WTC11 (cell line): ENCODE measurements at regions not wholly inside any gene's neighbourhood (a gene's known extent, or its start where the extent isn't known, plus 50 kb on each side); places are given as distances from the start of the nearest gene placed in this dataset.
A peak's percentile ranks its signal among the peaks of the same experiment; 100 is the strongest.

Experiments used
- ATAC-seq: fragments of 200-7000 bp; cut with Tn5 transposase; 2 replicates; pipeline ENCODE4 v1.10.0; 2021; ENCODE audit warnings: mild to moderate bottlenecking, moderate library complexity
- CTCF ChIA-PET: fragments of 300-600 bp; sonication (Branson Sonifier 250); formaldehyde crosslinking; loops from one replicate; lab custom pipeline; 2021; ENCODE audit warnings: antibody characterized with exemption; lab: Charles Lee
- POLR2A ChIA-PET: fragments of 350-600 bp; sonication (Branson Sonifier 250); formaldehyde crosslinking; loops from one replicate; lab custom pipeline; 2021; ENCODE audit warnings: antibody characterized with exemption; lab: Charles Lee
- DNase-seq: peaks from one replicate; pipeline ENCODE4 v3.0.0; 2021; ENCODE audit warnings: low spot score
- H3K27ac Mint-ChIP-seq: 2 replicates; pipeline ENCODE4 v1.8.0; 2021; ENCODE audit warnings: mixed read lengths
- H3K27me3 Mint-ChIP-seq: 2 replicates; pipeline ENCODE4 v1.8.0; 2021; ENCODE audit warnings: low read depth, mild to moderate bottlenecking, moderate library complexity, mixed read lengths
- H3K36me3 Mint-ChIP-seq: 2 replicates; pipeline ENCODE4 v1.8.0; 2021; ENCODE audit warnings: mixed read lengths
- H3K4me1 Mint-ChIP-seq: 2 replicates; pipeline ENCODE4 v1.8.0; 2022; ENCODE audit warnings: mixed read lengths
- H3K4me3 Mint-ChIP-seq: 2 replicates; pipeline ENCODE4 v1.8.0; 2021; ENCODE audit warnings: mild to moderate bottlenecking, moderate library complexity, mixed read lengths
- H3K9me3 Mint-ChIP-seq: 2 replicates; pipeline ENCODE4 v1.8.0; 2021; ENCODE audit warnings: mixed read lengths
- CBFB ChIP-seq: sonication (generic); formaldehyde crosslinking; IDR thresholded peaks from 2 replicates; pipeline ENCODE4 v1.8.1; 2022; ENCODE audit warnings: mild to moderate bottlenecking, low read depth, missing genetic modification reagents
- FOXK1 ChIP-seq: sonication (generic); formaldehyde crosslinking; IDR thresholded peaks from 2 replicates; pipeline ENCODE4 v1.8.0; 2022; ENCODE audit warnings: mild to moderate bottlenecking, moderate library complexity, missing genetic modification reagents
- FOXP1 ChIP-seq: sonication (generic); formaldehyde crosslinking; IDR thresholded peaks from 2 replicates; pipeline ENCODE4 v1.8.0; 2022; ENCODE audit warnings: missing genetic modification reagents, mild to moderate bottlenecking, moderate library complexity, borderline replicate concordance
- GRHL2 ChIP-seq: fragments of 250-450 bp; sonication (Bioruptor Pico); IDR thresholded peaks from 2 replicates; pipeline ENCODE4 v1.8.0; 2022; ENCODE audit warnings: mild to moderate bottlenecking, moderate library complexity; ENCODE audit not compliant: insufficient replicate concordance, severe bottlenecking
- JAZF1 ChIP-seq: fragments of 250-450 bp; sonication (Bioruptor Pico); IDR thresholded peaks from 2 replicates; pipeline ENCODE4 v1.9.0; 2021; ENCODE audit warnings: moderate library complexity, mild to moderate bottlenecking, inconsistent platforms
- NFE2L1 ChIP-seq: sonication (generic); formaldehyde crosslinking; IDR thresholded peaks from 2 replicates; pipeline ENCODE4 v1.8.1; 2023; ENCODE audit warnings: missing genetic modification reagents
- TCF7 ChIP-seq: sonication (generic); formaldehyde crosslinking; IDR thresholded peaks from 2 replicates; pipeline ENCODE4 v1.8.0; 2022; ENCODE audit warnings: mild to moderate bottlenecking, low read depth, missing genetic modification reagents, moderate library complexity
- ZNF423 ChIP-seq: fragments of 250-450 bp; sonication (Bioruptor Pico); IDR thresholded peaks from 2 replicates; pipeline ENCODE4 v2.1.2; 2022; ENCODE audit warnings: mild to moderate bottlenecking, moderate library complexity
- TF ChIP-seq, protein P1 (sequence below): fragments of 250-450 bp; sonication (Bioruptor Pico); IDR thresholded peaks from 2 replicates; pipeline ENCODE4 v1.8.0; 2021; ENCODE audit warnings: mild to moderate bottlenecking
- TF ChIP-seq, protein P2 (sequence below): sonication (generic); formaldehyde crosslinking; IDR thresholded peaks from 2 replicates; pipeline ENCODE4 v1.8.0; 2023; ENCODE audit warnings: missing genetic modification reagents, mild to moderate bottlenecking, borderline replicate concordance
- TF ChIP-seq, protein P3 (sequence below): sonication (generic); formaldehyde crosslinking; IDR thresholded peaks from 2 replicates; pipeline ENCODE4 v1.8.0; 2022; ENCODE audit warnings: mild to moderate bottlenecking, missing genetic modification reagents
- TF ChIP-seq, protein P4 (sequence below): fragments of 250-450 bp; sonication (Bioruptor Pico); IDR thresholded peaks from 2 replicates; pipeline ENCODE4 v1.9.0; 2021; ENCODE audit warnings: mild to moderate bottlenecking
- TF ChIP-seq, protein P5 (sequence below): sonication (generic); formaldehyde crosslinking; IDR thresholded peaks from 2 replicates; pipeline ENCODE4 v1.8.0; 2022; ENCODE audit warnings: mild to moderate bottlenecking, missing genetic modification reagents
- TF ChIP-seq, protein P6 (sequence below): sonication (generic); formaldehyde crosslinking; IDR thresholded peaks from 2 replicates; pipeline ENCODE4 v1.8.1; 2023; ENCODE audit warnings: mild to moderate bottlenecking, missing genetic modification reagents
- TF ChIP-seq, protein P7 (sequence below): sonication (generic); formaldehyde crosslinking; IDR thresholded peaks from 2 replicates; pipeline ENCODE4 v1.8.1; 2023; ENCODE audit warnings: mild to moderate bottlenecking, missing genetic modification reagents, moderate library complexity
- TF ChIP-seq, protein P8 (sequence below): fragments of 250-450 bp; sonication (Bioruptor Pico); IDR thresholded peaks from 2 replicates; pipeline ENCODE4 v2.1.2; 2022; ENCODE audit warnings: mild to moderate bottlenecking, moderate library complexity
- TF ChIP-seq, protein P9 (sequence below): fragments of 250-450 bp; sonication (Bioruptor Pico); IDR thresholded peaks from 2 replicates; pipeline ENCODE4 v1.9.0; 2021; ENCODE audit warnings: moderate library complexity, mild to moderate bottlenecking, inconsistent platforms, borderline replicate concordance
- TF ChIP-seq, protein P10 (sequence below): sonication (generic); formaldehyde crosslinking; IDR thresholded peaks from 2 replicates; pipeline ENCODE4 v1.8.0; 2023; ENCODE audit warnings: mild to moderate bottlenecking, missing genetic modification reagents

DNA sequence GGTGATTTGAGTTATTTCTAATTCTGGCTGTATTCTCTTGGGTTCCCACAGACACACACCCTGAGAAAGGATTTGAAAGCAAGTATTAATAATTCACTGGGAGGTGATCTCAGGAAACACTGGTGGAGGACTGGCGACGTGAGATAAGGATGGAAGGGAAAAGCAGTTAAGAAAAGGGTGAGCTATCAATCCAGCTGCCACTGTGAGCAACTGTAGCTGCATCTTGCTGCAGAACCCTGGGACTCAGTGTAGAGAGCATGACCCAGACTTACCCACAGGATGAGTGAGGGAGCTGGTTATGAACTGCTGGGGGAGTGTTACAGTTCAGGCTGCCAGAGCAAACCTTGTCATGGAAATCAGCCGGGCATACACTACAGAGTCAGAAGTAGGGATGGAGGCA, 71.9 kb downstream of the RESF1 start:
- Mint-ChIP-seq H3K27ac (no peak overlapping the region), H3K4me1 (peaks cover 46% of the 10 kb centered on the region), H3K27me3 (no peaks in the 10 kb centered on the region), H3K9me3 (no peaks in the 10 kb centered on the region), H3K4me3 (no peak overlapping the region), H3K36me3 (no peaks in the 10 kb centered on the region)
- CTCF ChIA-PET, result interaction anchor here (0.8 to 1.4 kb wide), 2 partner anchors 30 to 281 kb away, joined by 3 to 4 read pairs; no protein-coding TSS in a partner anchor
- ATAC-seq (peak; percentile 46; the same call in 1 of the 2 replicates), DNase-seq (no peak)
- POLR2A ChIA-PET, result no interaction called here
- TF ChIP-seq, protein P1, sequence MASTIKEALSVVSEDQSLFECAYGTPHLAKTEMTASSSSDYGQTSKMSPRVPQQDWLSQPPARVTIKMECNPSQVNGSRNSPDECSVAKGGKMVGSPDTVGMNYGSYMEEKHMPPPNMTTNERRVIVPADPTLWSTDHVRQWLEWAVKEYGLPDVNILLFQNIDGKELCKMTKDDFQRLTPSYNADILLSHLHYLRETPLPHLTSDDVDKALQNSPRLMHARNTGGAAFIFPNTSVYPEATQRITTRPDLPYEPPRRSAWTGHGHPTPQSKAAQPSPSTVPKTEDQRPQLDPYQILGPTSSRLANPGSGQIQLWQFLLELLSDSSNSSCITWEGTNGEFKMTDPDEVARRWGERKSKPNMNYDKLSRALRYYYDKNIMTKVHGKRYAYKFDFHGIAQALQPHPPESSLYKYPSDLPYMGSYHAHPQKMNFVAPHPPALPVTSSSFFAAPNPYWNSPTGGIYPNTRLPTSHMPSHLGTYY, result no peak
- TF ChIP-seq, protein P2, sequence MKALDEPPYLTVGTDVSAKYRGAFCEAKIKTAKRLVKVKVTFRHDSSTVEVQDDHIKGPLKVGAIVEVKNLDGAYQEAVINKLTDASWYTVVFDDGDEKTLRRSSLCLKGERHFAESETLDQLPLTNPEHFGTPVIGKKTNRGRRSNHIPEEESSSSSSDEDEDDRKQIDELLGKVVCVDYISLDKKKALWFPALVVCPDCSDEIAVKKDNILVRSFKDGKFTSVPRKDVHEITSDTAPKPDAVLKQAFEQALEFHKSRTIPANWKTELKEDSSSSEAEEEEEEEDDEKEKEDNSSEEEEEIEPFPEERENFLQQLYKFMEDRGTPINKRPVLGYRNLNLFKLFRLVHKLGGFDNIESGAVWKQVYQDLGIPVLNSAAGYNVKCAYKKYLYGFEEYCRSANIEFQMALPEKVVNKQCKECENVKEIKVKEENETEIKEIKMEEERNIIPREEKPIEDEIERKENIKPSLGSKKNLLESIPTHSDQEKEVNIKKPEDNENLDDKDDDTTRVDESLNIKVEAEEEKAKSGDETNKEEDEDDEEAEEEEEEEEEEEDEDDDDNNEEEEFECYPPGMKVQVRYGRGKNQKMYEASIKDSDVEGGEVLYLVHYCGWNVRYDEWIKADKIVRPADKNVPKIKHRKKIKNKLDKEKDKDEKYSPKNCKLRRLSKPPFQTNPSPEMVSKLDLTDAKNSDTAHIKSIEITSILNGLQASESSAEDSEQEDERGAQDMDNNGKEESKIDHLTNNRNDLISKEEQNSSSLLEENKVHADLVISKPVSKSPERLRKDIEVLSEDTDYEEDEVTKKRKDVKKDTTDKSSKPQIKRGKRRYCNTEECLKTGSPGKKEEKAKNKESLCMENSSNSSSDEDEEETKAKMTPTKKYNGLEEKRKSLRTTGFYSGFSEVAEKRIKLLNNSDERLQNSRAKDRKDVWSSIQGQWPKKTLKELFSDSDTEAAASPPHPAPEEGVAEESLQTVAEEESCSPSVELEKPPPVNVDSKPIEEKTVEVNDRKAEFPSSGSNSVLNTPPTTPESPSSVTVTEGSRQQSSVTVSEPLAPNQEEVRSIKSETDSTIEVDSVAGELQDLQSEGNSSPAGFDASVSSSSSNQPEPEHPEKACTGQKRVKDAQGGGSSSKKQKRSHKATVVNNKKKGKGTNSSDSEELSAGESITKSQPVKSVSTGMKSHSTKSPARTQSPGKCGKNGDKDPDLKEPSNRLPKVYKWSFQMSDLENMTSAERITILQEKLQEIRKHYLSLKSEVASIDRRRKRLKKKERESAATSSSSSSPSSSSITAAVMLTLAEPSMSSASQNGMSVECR, result no peak
- TF ChIP-seq, protein P3, sequence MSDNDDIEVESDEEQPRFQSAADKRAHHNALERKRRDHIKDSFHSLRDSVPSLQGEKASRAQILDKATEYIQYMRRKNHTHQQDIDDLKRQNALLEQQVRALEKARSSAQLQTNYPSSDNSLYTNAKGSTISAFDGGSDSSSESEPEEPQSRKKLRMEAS (CRISPR knock-in tag), result no peak
- TF ChIP-seq, protein P4, sequence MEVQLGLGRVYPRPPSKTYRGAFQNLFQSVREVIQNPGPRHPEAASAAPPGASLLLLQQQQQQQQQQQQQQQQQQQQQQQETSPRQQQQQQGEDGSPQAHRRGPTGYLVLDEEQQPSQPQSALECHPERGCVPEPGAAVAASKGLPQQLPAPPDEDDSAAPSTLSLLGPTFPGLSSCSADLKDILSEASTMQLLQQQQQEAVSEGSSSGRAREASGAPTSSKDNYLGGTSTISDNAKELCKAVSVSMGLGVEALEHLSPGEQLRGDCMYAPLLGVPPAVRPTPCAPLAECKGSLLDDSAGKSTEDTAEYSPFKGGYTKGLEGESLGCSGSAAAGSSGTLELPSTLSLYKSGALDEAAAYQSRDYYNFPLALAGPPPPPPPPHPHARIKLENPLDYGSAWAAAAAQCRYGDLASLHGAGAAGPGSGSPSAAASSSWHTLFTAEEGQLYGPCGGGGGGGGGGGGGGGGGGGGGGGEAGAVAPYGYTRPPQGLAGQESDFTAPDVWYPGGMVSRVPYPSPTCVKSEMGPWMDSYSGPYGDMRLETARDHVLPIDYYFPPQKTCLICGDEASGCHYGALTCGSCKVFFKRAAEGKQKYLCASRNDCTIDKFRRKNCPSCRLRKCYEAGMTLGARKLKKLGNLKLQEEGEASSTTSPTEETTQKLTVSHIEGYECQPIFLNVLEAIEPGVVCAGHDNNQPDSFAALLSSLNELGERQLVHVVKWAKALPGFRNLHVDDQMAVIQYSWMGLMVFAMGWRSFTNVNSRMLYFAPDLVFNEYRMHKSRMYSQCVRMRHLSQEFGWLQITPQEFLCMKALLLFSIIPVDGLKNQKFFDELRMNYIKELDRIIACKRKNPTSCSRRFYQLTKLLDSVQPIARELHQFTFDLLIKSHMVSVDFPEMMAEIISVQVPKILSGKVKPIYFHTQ, result no peak
- no peak for TF ChIP-seq FOXP1 (CRISPR knock-in tag)
- no peak for TF ChIP-seq NFE2L1
- no peak for TF ChIP-seq GRHL2 (CRISPR knock-in tag)
- TF ChIP-seq ZNF423 (CRISPR knock-in tag), result no peak
- TF ChIP-seq, protein P5, sequence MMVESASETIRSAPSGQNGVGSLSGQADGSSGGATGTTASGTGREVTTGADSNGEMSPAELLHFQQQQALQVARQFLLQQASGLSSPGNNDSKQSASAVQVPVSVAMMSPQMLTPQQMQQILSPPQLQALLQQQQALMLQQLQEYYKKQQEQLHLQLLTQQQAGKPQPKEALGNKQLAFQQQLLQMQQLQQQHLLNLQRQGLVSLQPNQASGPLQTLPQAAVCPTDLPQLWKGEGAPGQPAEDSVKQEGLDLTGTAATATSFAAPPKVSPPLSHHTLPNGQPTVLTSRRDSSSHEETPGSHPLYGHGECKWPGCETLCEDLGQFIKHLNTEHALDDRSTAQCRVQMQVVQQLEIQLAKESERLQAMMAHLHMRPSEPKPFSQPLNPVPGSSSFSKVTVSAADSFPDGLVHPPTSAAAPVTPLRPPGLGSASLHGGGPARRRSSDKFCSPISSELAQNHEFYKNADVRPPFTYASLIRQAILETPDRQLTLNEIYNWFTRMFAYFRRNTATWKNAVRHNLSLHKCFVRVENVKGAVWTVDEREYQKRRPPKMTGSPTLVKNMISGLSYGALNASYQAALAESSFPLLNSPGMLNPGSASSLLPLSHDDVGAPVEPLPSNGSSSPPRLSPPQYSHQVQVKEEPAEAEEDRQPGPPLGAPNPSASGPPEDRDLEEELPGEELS, result no peak
- TF ChIP-seq CBFB (CRISPR knock-in tag), result no peak
- no peak for TF ChIP-seq JAZF1 (CRISPR knock-in tag)
- TF ChIP-seq, protein P6, sequence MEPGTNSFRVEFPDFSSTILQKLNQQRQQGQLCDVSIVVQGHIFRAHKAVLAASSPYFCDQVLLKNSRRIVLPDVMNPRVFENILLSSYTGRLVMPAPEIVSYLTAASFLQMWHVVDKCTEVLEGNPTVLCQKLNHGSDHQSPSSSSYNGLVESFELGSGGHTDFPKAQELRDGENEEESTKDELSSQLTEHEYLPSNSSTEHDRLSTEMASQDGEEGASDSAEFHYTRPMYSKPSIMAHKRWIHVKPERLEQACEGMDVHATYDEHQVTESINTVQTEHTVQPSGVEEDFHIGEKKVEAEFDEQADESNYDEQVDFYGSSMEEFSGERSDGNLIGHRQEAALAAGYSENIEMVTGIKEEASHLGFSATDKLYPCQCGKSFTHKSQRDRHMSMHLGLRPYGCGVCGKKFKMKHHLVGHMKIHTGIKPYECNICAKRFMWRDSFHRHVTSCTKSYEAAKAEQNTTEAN, result no peak
- TF ChIP-seq, protein P7, sequence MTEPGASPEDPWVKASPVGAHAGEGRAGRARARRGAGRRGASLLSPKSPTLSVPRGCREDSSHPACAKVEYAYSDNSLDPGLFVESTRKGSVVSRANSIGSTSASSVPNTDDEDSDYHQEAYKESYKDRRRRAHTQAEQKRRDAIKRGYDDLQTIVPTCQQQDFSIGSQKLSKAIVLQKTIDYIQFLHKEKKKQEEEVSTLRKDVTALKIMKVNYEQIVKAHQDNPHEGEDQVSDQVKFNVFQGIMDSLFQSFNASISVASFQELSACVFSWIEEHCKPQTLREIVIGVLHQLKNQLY (CRISPR knock-in tag), result no peak
- TF ChIP-seq TCF7 (CRISPR knock-in tag), result no peak
- TF ChIP-seq, protein P8, sequence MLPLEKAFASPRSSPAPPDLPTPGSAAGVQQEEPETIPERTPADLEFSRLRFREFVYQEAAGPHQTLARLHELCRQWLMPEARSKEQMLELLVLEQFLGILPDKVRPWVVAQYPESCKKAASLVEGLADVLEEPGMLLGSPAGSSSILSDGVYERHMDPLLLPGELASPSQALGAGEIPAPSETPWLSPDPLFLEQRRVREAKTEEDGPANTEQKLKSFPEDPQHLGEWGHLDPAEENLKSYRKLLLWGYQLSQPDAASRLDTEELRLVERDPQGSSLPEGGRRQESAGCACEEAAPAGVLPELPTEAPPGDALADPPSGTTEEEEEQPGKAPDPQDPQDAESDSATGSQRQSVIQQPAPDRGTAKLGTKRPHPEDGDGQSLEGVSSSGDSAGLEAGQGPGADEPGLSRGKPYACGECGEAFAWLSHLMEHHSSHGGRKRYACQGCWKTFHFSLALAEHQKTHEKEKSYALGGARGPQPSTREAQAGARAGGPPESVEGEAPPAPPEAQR, result no peak
- no peak for TF ChIP-seq FOXK1 (CRISPR knock-in tag)
- TF ChIP-seq, protein P9, sequence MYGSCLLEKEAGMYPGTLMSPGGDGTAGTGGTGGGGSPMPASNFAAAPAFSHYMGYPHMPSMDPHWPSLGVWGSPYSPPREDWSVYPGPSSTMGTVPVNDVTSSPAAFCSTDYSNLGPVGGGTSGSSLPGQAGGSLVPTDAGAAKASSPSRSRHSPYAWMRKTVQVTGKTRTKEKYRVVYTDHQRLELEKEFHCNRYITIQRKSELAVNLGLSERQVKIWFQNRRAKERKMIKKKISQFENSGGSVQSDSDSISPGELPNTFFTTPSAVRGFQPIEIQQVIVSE, result no peak
- TF ChIP-seq, protein P10, sequence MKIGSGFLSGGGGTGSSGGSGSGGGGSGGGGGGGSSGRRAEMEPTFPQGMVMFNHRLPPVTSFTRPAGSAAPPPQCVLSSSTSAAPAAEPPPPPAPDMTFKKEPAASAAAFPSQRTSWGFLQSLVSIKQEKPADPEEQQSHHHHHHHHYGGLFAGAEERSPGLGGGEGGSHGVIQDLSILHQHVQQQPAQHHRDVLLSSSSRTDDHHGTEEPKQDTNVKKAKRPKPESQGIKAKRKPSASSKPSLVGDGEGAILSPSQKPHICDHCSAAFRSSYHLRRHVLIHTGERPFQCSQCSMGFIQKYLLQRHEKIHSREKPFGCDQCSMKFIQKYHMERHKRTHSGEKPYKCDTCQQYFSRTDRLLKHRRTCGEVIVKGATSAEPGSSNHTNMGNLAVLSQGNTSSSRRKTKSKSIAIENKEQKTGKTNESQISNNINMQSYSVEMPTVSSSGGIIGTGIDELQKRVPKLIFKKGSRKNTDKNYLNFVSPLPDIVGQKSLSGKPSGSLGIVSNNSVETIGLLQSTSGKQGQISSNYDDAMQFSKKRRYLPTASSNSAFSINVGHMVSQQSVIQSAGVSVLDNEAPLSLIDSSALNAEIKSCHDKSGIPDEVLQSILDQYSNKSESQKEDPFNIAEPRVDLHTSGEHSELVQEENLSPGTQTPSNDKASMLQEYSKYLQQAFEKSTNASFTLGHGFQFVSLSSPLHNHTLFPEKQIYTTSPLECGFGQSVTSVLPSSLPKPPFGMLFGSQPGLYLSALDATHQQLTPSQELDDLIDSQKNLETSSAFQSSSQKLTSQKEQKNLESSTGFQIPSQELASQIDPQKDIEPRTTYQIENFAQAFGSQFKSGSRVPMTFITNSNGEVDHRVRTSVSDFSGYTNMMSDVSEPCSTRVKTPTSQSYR (CRISPR knock-in tag), result no peak
